ENCODE measurements at regions not wholly inside any gene's neighbourhood (a gene's known extent, or its start where the extent isn't known, plus 50 kb on each side); places are given as distances from the start of the nearest gene placed in this dataset.

DNA sequence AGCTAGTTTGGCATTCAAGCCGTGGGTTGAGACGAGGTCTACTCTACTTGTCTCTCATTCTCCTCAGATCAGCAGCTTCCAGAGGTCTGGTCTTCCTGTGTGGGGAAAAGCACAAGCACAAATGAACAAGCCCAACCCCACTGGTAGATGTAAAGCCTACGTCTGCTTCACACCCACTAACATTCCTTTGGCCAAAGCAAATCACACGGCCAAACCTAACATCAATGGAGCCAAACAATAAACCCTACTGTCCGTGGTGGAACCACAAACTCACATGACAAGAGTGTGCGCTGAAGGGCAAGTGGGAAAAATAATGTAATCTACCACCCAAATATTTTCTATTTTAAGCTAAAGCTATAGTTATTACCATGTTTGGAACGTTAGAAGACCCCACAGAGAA is 179.3 kb upstream of the MGAT5 start:
- intact Hi-C loops (cut with micrococcal nuclease; ENCODE audit: unreplicated experiment), result no loop called here

GRCh38 chr2:134075204-134075603 is 178.7 kb upstream of the MGAT5 start:
- intact Hi-C loops (cut with micrococcal nuclease; ENCODE audit: unreplicated experiment), result no loop called here
- CTCF ChIA-PET (ENCODE audit: unreplicated experiment), result no interaction called here
- Histone ChIP-seq H3K27ac (ENCODE audit: low read depth, low read length, poor library complexity, severe bottlenecking) (no peak overlapping the region), H3K4me3 (ENCODE audit: low read depth, low read length, poor library complexity, severe bottlenecking) (no peak overlapping the region), H4K20me1 (ENCODE audit: insufficient read depth, low read length) (no peaks in the 10 kb centered on the region), H3K79me2 (ENCODE audit: insufficient read depth, low read depth, low read length) (no peaks in the 10 kb centered on the region), H3K9me3 (ENCODE audit: low read length) (0 out of 2 replicates have a peak, but pooled peaks cover 7% of the 10 kb centered on the region), H3K9me2 (ENCODE audit: insufficient read depth, low read length) (no peaks in the 10 kb centered on the region), H3K4me1 (ENCODE audit: insufficient read depth, low read length, poor library complexity, severe bottlenecking) (no peaks in the 10 kb centered on the region), H3K36me3 (ENCODE audit: insufficient read depth, low read length) (no peaks in the 10 kb centered on the region), H3K4me2 (ENCODE audit: low read length) (no peak overlapping the region), H2AFZ (ENCODE audit: low read length) (no peak overlapping the region)
- BruUV-seq (replicated peaks), result no TSS peak
- TF ChIP-seq, protein P1, sequence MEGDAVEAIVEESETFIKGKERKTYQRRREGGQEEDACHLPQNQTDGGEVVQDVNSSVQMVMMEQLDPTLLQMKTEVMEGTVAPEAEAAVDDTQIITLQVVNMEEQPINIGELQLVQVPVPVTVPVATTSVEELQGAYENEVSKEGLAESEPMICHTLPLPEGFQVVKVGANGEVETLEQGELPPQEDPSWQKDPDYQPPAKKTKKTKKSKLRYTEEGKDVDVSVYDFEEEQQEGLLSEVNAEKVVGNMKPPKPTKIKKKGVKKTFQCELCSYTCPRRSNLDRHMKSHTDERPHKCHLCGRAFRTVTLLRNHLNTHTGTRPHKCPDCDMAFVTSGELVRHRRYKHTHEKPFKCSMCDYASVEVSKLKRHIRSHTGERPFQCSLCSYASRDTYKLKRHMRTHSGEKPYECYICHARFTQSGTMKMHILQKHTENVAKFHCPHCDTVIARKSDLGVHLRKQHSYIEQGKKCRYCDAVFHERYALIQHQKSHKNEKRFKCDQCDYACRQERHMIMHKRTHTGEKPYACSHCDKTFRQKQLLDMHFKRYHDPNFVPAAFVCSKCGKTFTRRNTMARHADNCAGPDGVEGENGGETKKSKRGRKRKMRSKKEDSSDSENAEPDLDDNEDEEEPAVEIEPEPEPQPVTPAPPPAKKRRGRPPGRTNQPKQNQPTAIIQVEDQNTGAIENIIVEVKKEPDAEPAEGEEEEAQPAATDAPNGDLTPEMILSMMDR (conservative IDR thresholded peaks at IDR 0.05; ENCODE audit: low read length), result no peak
- no peak for TF ChIP-seq EZH2phosphoT487 (IDR thresholded peaks at IDR 0.05; ENCODE audit: borderline replicate concordance, low read depth, low read length)
- DNase-seq (ENCODE audit: low spot score), result no peak
- POLR2A ChIA-PET, result no interaction called here

More for the DNA sequence above, 179.3 kb upstream of the MGAT5 start:
- H3K4me3 ChIP-seq (ENCODE audit: low read depth, low read length, poor library complexity, severe bottlenecking), result no peak overlapping the region
- no peaks in the 10 kb centered on the region for H3K79me2 ChIP-seq (ENCODE audit: insufficient read depth, low read depth, low read length)
- no TSS peak for BruUV-seq (replicated peaks)
- no peaks in the 10 kb centered on the region for H3K9me2 ChIP-seq (ENCODE audit: insufficient read depth, low read length)
- ChIA-PET CTCF (ENCODE audit: unreplicated experiment) (no interaction called here), POLR2A (no interaction called here)
- TF ChIP-seq, protein P1 (conservative IDR thresholded peaks at IDR 0.05; ENCODE audit: low read length), result no peak
- no peak for TF ChIP-seq EZH2phosphoT487 (IDR thresholded peaks at IDR 0.05; ENCODE audit: borderline replicate concordance, low read depth, low read length)
- no peaks in the 10 kb centered on the region for H4K20me1 ChIP-seq (ENCODE audit: insufficient read depth, low read length)
- no peaks in the 10 kb centered on the region for H3K36me3 ChIP-seq (ENCODE audit: insufficient read depth, low read length)
- H3K9me3 ChIP-seq (ENCODE audit: low read length), result 0 out of 2 replicates have a peak, but pooled peaks cover 7% of the 10 kb centered on the region
- no peak for DNase-seq (ENCODE audit: low spot score)
- no peak overlapping the region for H3K27ac ChIP-seq (ENCODE audit: low read depth, low read length, poor library complexity, severe bottlenecking)
- no peak overlapping the region for H2AFZ ChIP-seq (ENCODE audit: low read length)
- H3K4me2 ChIP-seq (ENCODE audit: low read length), result no peak overlapping the region
- H3K4me1 ChIP-seq (ENCODE audit: insufficient read depth, low read length, poor library complexity, severe bottlenecking), result no peaks in the 10 kb centered on the region

- no peak overlapping the region for H2AFZ ChIP-seq (ENCODE audit: low read length)
- H3K9me2 ChIP-seq (ENCODE audit: insufficient read depth, low read length), result no peaks in the 10 kb centered on the region
- H3K79me2 ChIP-seq (ENCODE audit: insufficient read depth, low read depth, low read length), result no peaks in the 10 kb centered on the region
- H3K4me3 ChIP-seq (ENCODE audit: low read depth, low read length, poor library complexity, severe bottlenecking), result no peak overlapping the region
- H3K4me1 ChIP-seq (ENCODE audit: insufficient read depth, low read length, poor library complexity, severe bottlenecking), result no peaks in the 10 kb centered on the region
- H3K4me2 ChIP-seq (ENCODE audit: low read length), result no peak overlapping the region
- TF ChIP-seq, protein P1 (conservative IDR thresholded peaks at IDR 0.05; ENCODE audit: low read length), result no peak
- no peak for TF ChIP-seq EZH2phosphoT487 (IDR thresholded peaks at IDR 0.05; ENCODE audit: borderline replicate concordance, low read depth, low read length)
- CTCF ChIA-PET (ENCODE audit: unreplicated experiment), result interaction anchor here (0.6 kb wide), 1 partner anchor 380 kb away, joined by 3 read pairs; no protein-coding TSS in a partner anchor
- intact Hi-C loops (cut with micrococcal nuclease; ENCODE audit: unreplicated experiment), result no loop called here
- BruUV-seq (replicated peaks), result no TSS peak
- POLR2A ChIA-PET, result no interaction called here
- no peaks in the 10 kb centered on the region for H3K36me3 ChIP-seq (ENCODE audit: insufficient read depth, low read length)
- no peaks in the 10 kb centered on the region for H4K20me1 ChIP-seq (ENCODE audit: insufficient read depth, low read length)
- 0 out of 2 replicates have a peak, but pooled peaks cover 7% of the 10 kb centered on the region for H3K9me3 ChIP-seq (ENCODE audit: low read length)
- H3K27ac ChIP-seq (ENCODE audit: low read depth, low read length, poor library complexity, severe bottlenecking), result no peak overlapping the region
- no peak for DNase-seq (ENCODE audit: low spot score)
Measured at GRCh38 chr2:134078354-134078753, 175.5 kb upstream of the MGAT5 start.
